Lower lobe of right lung (tissue), 2 donors: ENCODE measurements at regions not wholly inside any gene's neighbourhood (a gene's known extent, or its start where the extent isn't known, plus 50 kb on each side); places are given as distances from the start of the nearest gene placed in this dataset.

Experiments
- ATAC-seq, 2 donors: fragments of 200-7000 bp; cut with Tn5 transposase; one replicate each; pipeline ENCODE4 v1.9.1; 2020 to 2022; ENCODE audit warnings: mild to moderate bottlenecking in 2 of 2, moderate library complexity in 2 of 2
- DNase-seq: peaks from one replicate; pipeline ENCODE4 v3.0.0-alpha.2; 2020
- H3K27ac ChIP-seq: fragments of 200-600 bp; one replicate; pipeline ENCODE4 v1.8.0; 2022
- H3K27me3 ChIP-seq: fragments of 200-600 bp; one replicate; pipeline ENCODE4 v1.8.0; 2022; ENCODE audit warnings: low read depth
- H3K36me3 ChIP-seq: fragments of 200-600 bp; one replicate; pipeline ENCODE4 v1.8.0; 2022; ENCODE audit warnings: mild to moderate bottlenecking
- H3K4me1 ChIP-seq: fragments of 200-600 bp; one replicate; pipeline ENCODE4 v1.8.0; 2022
- H3K4me3 ChIP-seq: fragments of 200-600 bp; one replicate; pipeline ENCODE4 v1.8.0; 2022; ENCODE audit warnings: mild to moderate bottlenecking
- H3K9me3 ChIP-seq: fragments of 200-600 bp; one replicate; pipeline ENCODE4 v1.8.0; 2022
- intact Hi-C: fragments of 100-400 bp; cut with DNase I; formaldehyde crosslinking; loops from one replicate; pipeline ENCODE4 v1.11.0; 2022
- TF ChIP-seq, protein P1 (sequence below): fragments of 200-600 bp; IDR thresholded peaks from one replicate; pipeline ENCODE4 v1.8.0; 2022; ENCODE audit warnings: antibody characterized with exemption, mild to moderate bottlenecking
- donor health status: DM: no; HTN: yes; CAD: no; lungs with severe emphysema.

DNA sequence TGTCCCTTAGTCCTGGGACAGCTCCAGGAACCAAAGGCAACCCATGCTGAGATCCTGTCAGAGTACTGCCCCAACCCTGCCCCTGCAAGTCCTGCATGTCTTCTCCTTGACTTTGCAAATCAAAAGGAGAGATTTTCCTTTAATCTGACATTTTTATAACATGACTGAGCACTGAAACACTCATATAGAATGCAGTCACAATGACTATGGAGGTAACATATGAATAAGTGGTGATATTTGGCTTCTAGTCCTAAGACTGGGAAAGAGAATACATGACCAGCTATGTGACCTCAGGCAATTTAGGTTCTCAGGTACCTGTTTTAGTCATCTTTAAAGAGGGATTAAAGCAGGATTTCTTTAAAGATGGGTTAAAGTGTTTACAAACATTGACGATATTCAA is 941.6 kb upstream of the CDH8 start:
- intact Hi-C loops, result no loop called here
- Histone ChIP-seq H3K4me3 (no peak overlapping the region), H3K4me1 (no peaks in the 10 kb centered on the region), H3K27ac (no peak overlapping the region), H3K36me3 (no peaks in the 10 kb centered on the region), H3K9me3 (no peaks in the 10 kb centered on the region), H3K27me3 (no peaks in the 10 kb centered on the region)
- DNase-seq (no peak), ATAC-seq (no peak)
- TF ChIP-seq, protein P1, sequence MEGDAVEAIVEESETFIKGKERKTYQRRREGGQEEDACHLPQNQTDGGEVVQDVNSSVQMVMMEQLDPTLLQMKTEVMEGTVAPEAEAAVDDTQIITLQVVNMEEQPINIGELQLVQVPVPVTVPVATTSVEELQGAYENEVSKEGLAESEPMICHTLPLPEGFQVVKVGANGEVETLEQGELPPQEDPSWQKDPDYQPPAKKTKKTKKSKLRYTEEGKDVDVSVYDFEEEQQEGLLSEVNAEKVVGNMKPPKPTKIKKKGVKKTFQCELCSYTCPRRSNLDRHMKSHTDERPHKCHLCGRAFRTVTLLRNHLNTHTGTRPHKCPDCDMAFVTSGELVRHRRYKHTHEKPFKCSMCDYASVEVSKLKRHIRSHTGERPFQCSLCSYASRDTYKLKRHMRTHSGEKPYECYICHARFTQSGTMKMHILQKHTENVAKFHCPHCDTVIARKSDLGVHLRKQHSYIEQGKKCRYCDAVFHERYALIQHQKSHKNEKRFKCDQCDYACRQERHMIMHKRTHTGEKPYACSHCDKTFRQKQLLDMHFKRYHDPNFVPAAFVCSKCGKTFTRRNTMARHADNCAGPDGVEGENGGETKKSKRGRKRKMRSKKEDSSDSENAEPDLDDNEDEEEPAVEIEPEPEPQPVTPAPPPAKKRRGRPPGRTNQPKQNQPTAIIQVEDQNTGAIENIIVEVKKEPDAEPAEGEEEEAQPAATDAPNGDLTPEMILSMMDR, result no peak

DNA sequence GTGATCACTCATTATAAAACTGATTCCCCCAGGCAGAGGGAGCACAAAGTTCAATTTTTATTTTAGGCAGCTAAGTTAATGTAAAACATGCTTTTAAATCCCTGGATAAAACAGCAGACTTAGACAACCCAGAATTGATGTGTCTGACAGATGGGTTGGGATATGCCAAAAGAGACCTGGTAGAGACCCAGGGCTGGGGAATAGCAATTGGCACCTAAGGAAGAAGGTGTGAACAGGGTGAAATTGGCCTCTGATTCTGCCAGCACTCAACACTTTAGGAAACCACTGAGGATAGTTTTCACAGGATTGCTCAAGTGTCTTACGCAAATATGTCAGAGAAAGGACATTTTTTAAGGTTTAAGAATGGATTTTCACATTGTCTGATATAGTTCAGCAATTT is 938.2 kb upstream of the CDH8 start:
- ATAC-seq, result no peak
- Histone ChIP-seq H3K36me3 (no peaks in the 10 kb centered on the region), H3K27ac (no peak overlapping the region), H3K9me3 (no peaks in the 10 kb centered on the region), H3K4me3 (no peak overlapping the region), H3K4me1 (no peaks in the 10 kb centered on the region), H3K27me3 (no peaks in the 10 kb centered on the region)
- intact Hi-C loops, result no loop called here
- TF ChIP-seq, protein P1, result no peak
- no peak for DNase-seq

DNA sequence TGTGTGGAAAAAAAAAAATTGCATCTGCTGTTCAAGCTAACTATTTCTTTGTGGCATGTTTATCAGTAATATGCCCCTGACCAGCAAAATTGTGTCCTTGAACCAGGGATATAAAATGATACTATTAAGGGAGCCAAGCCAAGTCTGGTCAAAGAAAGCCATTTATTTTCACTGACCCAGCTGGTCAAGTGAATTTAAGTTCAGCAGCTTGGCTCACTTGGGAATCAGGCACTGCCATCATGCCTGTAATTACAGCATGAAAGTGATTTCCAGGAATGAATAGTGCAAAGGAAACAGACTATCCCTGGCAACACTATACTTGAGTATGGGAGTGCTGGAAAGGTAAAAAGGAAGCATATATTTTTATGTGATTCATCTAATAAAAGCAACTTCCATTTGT is 934.6 kb upstream of the CDH8 start:
- ATAC-seq (no peak), DNase-seq (no peak)
- Histone ChIP-seq H3K27ac (no peak overlapping the region), H3K4me1 (no peaks in the 10 kb centered on the region), H3K9me3 (no peaks in the 10 kb centered on the region), H3K4me3 (no peak overlapping the region), H3K36me3 (no peaks in the 10 kb centered on the region), H3K27me3 (no peaks in the 10 kb centered on the region)
- TF ChIP-seq, protein P1, result no peak
- intact Hi-C loops, result no loop called here

DNA sequence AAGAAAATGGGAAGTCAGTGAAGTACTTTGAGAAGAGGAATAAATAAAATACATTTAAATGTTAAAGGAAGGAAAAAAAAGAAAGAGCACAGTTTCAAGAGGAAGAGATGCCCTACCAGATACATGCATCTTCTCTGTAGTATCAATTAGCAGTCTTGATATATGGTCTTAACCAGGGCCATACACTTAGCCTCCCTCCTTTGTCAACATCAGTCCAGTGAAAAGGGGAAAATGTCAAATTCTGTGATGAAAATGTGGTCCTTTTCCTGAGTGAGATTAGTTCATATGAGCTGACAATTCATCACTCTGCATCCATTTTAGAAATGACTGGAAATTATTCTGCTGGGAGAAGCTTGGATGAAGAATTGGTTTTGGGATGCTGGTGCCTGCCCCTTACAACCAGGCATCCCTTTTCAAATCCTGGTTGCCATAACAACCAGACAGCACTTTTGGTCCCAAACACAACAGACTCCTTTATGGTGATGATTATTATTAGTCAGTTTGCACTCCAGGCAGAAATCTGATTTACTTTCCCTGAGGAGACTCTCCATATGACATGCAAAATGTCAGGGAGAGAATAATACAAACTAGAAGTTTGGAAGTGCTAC is 933.6 kb upstream of the CDH8 start:
- TF ChIP-seq, protein P1, result no peak
- H3K36me3 ChIP-seq, result no peaks in the 10 kb centered on the region
- H3K4me1 ChIP-seq, result no peaks in the 10 kb centered on the region
- no peaks in the 10 kb centered on the region for H3K9me3 ChIP-seq
- no peak overlapping the region for H3K27ac ChIP-seq
- no peak for ATAC-seq
- H3K4me3 ChIP-seq, result no peak overlapping the region
- intact Hi-C loops, result no loop called here
- no peaks in the 10 kb centered on the region for H3K27me3 ChIP-seq
- no peak for DNase-seq

DNA sequence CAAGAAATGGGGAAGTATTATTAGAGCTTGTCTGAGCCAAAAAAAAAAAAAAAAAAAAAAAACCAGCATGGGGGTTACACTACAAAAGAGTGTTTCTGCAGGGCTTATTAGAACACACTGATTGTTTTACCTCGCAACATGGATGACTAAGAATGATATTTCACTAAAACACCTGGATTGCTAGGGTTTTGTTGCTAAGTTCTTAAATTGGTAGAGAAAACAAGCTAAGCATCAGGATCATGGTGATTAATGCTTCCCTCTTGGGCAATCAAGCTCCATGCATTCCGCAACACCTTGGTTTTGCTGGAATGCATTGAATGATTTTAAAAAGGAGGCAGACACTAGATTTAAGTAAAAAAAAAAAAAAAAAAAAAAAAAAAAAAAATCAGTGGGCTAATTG is 931.4 kb upstream of the CDH8 start:
- Histone ChIP-seq H3K36me3 (no peaks in the 10 kb centered on the region), H3K27ac (no peak overlapping the region), H3K4me3 (no peak overlapping the region), H3K9me3 (no peaks in the 10 kb centered on the region), H3K27me3 (no peaks in the 10 kb centered on the region), H3K4me1 (no peaks in the 10 kb centered on the region)
- TF ChIP-seq, protein P1, result no peak
- intact Hi-C loops, result no loop called here
- ATAC-seq (no peak), DNase-seq (no peak)

DNA sequence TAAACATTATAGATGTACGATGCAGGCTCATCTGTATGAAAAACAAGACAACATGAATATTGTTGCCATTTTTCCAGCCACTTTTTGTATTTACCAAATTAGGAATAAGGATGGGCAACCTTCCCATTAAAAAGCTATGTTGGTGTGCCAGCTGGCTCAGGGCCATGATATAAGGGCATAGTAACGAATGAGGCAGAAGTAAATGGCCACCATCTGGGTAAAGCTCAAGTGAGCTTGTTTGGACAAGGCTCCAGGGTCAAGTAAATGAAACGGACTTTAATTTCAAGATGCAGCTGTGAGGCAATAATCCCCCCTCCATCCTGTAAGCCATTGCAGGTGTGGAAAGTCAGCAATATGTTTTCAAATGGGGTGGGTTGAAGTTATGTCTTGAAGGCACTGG is 930.9 kb upstream of the CDH8 start:
- Histone ChIP-seq H3K9me3 (no peaks in the 10 kb centered on the region), H3K4me1 (no peaks in the 10 kb centered on the region), H3K27ac (no peak overlapping the region), H3K27me3 (no peaks in the 10 kb centered on the region), H3K36me3 (no peaks in the 10 kb centered on the region), H3K4me3 (no peak overlapping the region)
- DNase-seq (no peak), ATAC-seq (no peak)
- TF ChIP-seq, protein P1, result no peak
- intact Hi-C loops, result no loop called here
